Tibial artery (tissue), 4 donors: ENCODE measurements at regions not wholly inside any gene's neighbourhood (a gene's known extent, or its start where the extent isn't known, plus 50 kb on each side); places are given as distances from the start of the nearest gene placed in this dataset.

Experiments used
- DNase-seq, 2 donors: peaks; one replicate each; pipeline ENCODE4 v3.0.0-alpha.2; 2019
- H3K27ac ChIP-seq, 2 donors: fragments of 200-600 bp; sonication (generic) in 1 of 2; 1 replicate in 1 of 2; 2 replicates in 1 of 2; pipeline ENCODE4 v1.5.1; 2018 to 2019; ENCODE audit warnings: mild to moderate bottlenecking in 1 of 2
- H3K27me3 ChIP-seq, 2 donors: fragments of 200-600 bp; sonication (generic) in 1 of 2; one replicate each; pipeline versions ENCODE4 v1.5.1 to v1.6.0; 2016 to 2019
- H3K36me3 ChIP-seq, 3 donors: fragments of 200-600 bp; sonication (generic) in 2 of 3; one replicate each; pipeline ENCODE4 v1.5.1; 2016 to 2019; ENCODE audit warnings: mild to moderate bottlenecking in 2 of 3
- H3K4me1 ChIP-seq, 4 donors: fragments of 200-600 bp; sonication (generic) in 2 of 4; 1 replicate in 3 of 4; 2 replicates in 1 of 4; pipeline ENCODE4 v1.5.1; 2016 to 2019
- H3K4me3 ChIP-seq, 2 donors: fragments of 200-600 bp; sonication (generic) in 1 of 2; 1 replicate in 1 of 2; 2 replicates in 1 of 2; pipeline ENCODE4 v1.5.1; 2018 to 2019; ENCODE audit warnings: mild to moderate bottlenecking in 2 of 2
- H3K9me3 ChIP-seq, 3 donors: fragments of 200-600 bp; sonication (generic) in 1 of 3; one replicate each; pipeline ENCODE4 v1.5.1; 2016 to 2019
- intact Hi-C: fragments of 100-400 bp; cut with DNase I; formaldehyde crosslinking; loops from one replicate; pipeline ENCODE4 v1.15.0; 2023; ENCODE audit warnings: low total_unique reads
- TF ChIP-seq, protein P1 (sequence below), 2 experiments: fragments of 200-600 bp in 1 of 2; fragments of 450-650 bp in 1 of 2; IDR thresholded peaks; one replicate each; pipeline ENCODE4 v1.5.1; 2017 to 2019; ENCODE audit warnings: antibody characterized with exemption in 2 of 2, mild to moderate bottlenecking in 1 of 2, moderate library complexity in 1 of 2

DNA sequence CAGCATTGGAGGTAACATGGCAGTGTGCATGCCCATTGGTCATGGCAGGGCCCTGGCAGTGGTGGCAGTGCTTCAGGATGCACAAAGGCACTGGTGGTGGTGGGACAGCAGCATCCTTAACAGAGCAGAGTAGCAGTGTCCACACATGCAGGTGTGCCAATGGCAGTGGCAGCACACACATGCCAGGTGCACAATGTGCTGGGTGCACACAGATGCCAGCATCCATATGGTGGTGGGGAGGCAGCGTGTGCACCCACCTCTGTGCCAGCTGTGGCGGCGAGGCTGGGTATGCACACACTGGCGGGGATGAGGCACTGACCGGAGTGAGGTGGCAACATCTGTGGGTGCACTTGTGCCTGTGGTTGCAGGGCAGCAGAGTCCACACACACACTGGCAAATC, 150.6 kb downstream of the SI start:
- Histone ChIP-seq H3K27me3 (no peaks in the 10 kb centered on the region), H3K4me3 (no peak overlapping the region), H3K4me1 (no peaks in the 10 kb centered on the region), H3K36me3 (no peaks in the 10 kb centered on the region), H3K27ac (no peak overlapping the region), H3K9me3 (no peaks in the 10 kb centered on the region)
- intact Hi-C loops = no loop called here
- TF ChIP-seq, protein P1, sequence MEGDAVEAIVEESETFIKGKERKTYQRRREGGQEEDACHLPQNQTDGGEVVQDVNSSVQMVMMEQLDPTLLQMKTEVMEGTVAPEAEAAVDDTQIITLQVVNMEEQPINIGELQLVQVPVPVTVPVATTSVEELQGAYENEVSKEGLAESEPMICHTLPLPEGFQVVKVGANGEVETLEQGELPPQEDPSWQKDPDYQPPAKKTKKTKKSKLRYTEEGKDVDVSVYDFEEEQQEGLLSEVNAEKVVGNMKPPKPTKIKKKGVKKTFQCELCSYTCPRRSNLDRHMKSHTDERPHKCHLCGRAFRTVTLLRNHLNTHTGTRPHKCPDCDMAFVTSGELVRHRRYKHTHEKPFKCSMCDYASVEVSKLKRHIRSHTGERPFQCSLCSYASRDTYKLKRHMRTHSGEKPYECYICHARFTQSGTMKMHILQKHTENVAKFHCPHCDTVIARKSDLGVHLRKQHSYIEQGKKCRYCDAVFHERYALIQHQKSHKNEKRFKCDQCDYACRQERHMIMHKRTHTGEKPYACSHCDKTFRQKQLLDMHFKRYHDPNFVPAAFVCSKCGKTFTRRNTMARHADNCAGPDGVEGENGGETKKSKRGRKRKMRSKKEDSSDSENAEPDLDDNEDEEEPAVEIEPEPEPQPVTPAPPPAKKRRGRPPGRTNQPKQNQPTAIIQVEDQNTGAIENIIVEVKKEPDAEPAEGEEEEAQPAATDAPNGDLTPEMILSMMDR (IDR thresholded peaks at IDR 0.05) = no peak
- no peak for DNase-seq

DNA sequence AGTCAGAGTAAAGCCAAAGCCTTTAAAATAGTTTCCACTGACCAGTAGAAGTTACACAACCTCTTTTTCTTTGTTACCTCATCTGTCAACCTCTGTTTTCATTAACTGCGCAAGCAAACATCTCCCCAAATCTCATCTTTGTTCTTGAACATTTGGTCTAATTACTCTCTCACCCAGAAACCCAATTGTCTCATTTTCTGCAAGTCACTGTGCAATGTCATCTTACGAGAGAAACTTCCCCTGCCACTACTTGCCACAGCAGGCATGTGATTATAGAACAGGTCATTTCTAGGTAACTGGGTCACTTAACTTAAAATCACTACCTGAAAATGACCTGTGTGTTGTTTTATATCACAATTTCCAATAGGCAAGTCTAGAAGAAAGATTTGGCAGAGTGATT, 159.4 kb downstream of the SI start:
- H3K4me1 ChIP-seq = no peaks in the 10 kb centered on the region
- H3K27me3 ChIP-seq = no peaks in the 10 kb centered on the region
- intact Hi-C loops = no loop called here
- no peaks in the 10 kb centered on the region for H3K9me3 ChIP-seq
- TF ChIP-seq, protein P1 (IDR thresholded peaks at IDR 0.05) = no peak
- no peak overlapping the region for H3K4me3 ChIP-seq
- no peaks in the 10 kb centered on the region for H3K36me3 ChIP-seq
- H3K27ac ChIP-seq = no peak overlapping the region
- DNase-seq = no peak

DNA sequence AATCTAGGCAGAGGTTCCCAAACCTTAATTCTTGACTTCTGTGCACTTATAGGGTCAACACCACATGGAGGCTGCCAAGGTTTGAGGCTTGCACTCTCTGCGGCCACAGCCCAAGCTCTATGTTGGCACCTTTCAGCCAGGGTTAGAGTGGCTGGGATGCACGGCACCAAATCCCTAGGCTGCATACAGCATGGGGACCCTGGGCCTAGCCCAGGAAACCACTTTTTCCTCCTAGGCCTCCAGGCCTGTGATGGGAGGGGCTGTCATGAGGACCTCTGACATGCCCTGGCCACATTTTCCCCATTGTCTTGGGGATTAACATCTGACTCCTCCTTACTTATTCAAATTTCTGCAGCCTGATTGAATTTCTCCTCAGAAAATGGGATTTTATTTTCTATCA, 165.4 kb downstream of the SI start:
- no peak overlapping the region for H3K27ac ChIP-seq
- no peak for DNase-seq
- no peaks in the 10 kb centered on the region for H3K27me3 ChIP-seq
- no peaks in the 10 kb centered on the region for H3K9me3 ChIP-seq
- H3K36me3 ChIP-seq = no peaks in the 10 kb centered on the region
- no peaks in the 10 kb centered on the region for H3K4me1 ChIP-seq
- TF ChIP-seq, protein P1 (IDR thresholded peaks at IDR 0.05) = no peak
- intact Hi-C loops = no loop called here
- H3K4me3 ChIP-seq = no peak overlapping the region

DNA sequence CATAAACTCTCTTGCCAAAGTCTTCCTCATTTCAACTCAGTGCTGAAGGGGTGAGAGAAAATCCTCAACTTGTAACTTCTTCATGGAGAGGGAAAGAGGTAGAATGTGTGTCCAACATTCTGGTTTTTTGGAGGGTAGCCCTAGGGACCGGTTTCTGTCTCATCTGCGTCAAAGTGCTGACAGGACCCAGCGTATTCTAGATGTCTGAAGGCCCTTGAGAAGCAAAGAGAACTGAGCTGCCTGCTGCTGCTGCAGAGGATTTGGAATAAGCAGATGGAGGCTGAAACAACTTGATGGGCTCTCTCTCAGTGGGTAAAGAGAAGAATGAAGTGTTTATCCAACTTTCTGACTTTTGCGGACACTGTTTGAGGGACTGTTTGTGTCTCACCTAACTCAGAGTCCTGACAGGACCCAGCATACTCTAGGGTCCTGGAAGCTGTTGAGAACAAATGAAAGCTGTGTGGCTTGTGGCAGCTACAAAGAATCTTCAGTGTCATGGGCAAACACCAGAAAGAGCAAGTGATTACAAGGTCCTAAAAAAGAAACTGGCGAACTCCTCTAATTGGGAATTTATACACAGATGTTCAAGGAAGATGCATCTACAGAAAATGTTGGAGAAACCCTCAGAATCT, 174.4 kb downstream of the SI start:
- TF ChIP-seq, protein P1 (IDR thresholded peaks at IDR 0.05) = no peak
- Histone ChIP-seq H3K4me3 (no peak overlapping the region), H3K4me1 (no peaks in the 10 kb centered on the region), H3K27me3 (no peaks in the 10 kb centered on the region), H3K9me3 (no peaks in the 10 kb centered on the region), H3K27ac (no peak overlapping the region), H3K36me3 (no peaks in the 10 kb centered on the region)
- no peak for DNase-seq
- intact Hi-C loops = no loop called here

DNA sequence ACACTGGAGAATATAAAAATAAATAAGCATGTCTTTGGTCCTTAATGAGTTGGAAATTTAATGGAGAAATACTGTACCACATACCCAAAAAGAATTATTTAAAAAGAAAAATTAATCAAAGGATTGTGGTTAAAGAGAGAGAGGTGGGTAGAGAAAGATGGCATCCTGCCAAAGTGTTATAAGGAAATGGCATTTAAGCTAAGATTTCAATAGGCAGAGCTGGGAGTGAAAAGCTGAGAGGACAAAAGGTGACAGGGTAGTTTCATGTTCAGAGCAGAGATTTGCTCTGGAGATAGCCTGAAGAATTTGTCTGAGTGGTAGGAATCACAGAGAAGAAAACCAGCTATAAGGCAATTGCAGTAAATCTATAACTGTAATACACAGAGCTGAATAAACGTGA, 181.0 kb downstream of the SI start:
- H3K4me1 ChIP-seq = no peaks in the 10 kb centered on the region
- DNase-seq = no peak
- no peaks in the 10 kb centered on the region for H3K27me3 ChIP-seq
- no peaks in the 10 kb centered on the region for H3K9me3 ChIP-seq
- TF ChIP-seq, protein P1 (IDR thresholded peaks at IDR 0.05) = no peak
- H3K4me3 ChIP-seq = no peak overlapping the region
- intact Hi-C loops = no loop called here
- no peak overlapping the region for H3K27ac ChIP-seq
- H3K36me3 ChIP-seq = no peaks in the 10 kb centered on the region

DNA sequence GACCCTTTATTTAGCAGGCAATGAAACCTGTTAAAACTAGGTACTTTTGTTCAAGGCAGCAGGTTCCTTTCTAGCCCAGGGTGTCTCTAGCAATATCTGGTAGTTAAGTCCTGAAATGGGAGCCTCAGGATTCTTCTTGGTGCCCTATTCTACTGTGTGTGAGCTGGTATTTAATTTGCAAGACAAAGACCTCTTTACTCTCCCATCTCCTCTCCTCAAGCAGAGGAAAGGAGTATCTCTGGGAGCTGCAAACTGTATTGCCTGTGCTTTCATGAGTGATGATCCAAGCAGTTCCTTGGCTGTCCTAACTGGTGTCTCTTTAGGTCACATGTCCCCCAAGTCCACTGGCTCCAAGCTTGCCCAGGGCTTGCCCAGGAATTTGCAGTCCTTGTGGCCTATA, 188.2 kb downstream of the SI start:
- Histone ChIP-seq H3K4me1 (no peaks in the 10 kb centered on the region), H3K36me3 (no peaks in the 10 kb centered on the region), H3K27ac (no peak overlapping the region), H3K9me3 (peaks cover 0 to 8% (median 0%) of the 10 kb centered on the region in 3 donors), H3K27me3 (no peaks in the 10 kb centered on the region), H3K4me3 (no peak overlapping the region)
- DNase-seq = no peak
- TF ChIP-seq, protein P1 (IDR thresholded peaks at IDR 0.05) = no peak
- intact Hi-C loops = no loop called here
